Fibroblast of gingiva (primary cell): ENCODE measurements at regions not wholly inside any gene's neighbourhood (a gene's known extent, or its start where the extent isn't known, plus 50 kb on each side); places are given as distances from the start of the nearest gene placed in this dataset.

ENCODE experiments used
- DNase-seq: peaks from one replicate; pipeline ENCODE4 v3.0.0-alpha.2; 2011; ENCODE audit warnings: low read depth

DNA sequence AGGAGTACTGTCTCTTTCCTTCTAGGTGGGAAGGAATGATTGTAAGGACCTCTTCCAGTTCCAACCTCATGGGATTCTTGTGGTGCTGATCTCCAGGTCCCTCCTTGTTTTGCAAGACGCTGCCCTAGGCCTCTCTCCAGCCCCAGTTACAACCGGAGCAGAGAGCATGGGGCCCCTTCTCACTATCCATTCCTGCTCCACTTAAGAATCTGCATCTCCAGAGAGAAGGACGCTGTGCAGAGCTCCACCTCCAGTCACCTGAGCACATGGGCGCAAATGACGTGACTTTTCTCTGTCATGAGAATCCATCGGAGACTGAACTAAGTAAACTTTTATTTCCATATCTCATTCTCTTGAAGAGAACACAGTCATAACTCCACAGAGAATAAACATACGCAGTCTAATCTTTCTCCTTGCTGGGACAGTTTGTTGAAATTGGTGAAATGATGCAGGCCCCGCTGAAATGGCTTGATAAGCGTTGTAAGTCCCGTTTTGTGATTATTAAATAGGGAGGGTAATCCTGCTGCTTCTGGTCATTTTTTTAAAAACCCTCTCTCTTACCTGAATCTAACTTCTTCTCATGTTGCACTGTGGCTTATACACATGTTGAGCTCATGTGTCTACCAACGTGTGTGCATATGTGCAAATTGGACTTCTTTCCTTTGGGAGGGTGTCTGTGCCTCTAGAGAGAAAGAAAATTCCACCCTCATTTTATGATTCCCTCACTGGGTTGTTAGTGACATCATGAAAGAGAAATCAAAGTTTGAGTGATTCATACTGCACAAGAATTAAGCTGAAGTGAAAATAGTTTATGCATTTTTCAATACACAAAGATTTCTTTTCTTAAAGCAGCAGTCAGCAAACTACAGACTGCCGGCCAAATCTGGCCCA is 133.2 kb upstream of the TBX20 start:
- no peak for DNase-seq

- no peak for DNase-seq
These were observed 132.3 kb upstream of the TBX20 start for GRCh38 chr7:35386082-35386815.

DNA sequence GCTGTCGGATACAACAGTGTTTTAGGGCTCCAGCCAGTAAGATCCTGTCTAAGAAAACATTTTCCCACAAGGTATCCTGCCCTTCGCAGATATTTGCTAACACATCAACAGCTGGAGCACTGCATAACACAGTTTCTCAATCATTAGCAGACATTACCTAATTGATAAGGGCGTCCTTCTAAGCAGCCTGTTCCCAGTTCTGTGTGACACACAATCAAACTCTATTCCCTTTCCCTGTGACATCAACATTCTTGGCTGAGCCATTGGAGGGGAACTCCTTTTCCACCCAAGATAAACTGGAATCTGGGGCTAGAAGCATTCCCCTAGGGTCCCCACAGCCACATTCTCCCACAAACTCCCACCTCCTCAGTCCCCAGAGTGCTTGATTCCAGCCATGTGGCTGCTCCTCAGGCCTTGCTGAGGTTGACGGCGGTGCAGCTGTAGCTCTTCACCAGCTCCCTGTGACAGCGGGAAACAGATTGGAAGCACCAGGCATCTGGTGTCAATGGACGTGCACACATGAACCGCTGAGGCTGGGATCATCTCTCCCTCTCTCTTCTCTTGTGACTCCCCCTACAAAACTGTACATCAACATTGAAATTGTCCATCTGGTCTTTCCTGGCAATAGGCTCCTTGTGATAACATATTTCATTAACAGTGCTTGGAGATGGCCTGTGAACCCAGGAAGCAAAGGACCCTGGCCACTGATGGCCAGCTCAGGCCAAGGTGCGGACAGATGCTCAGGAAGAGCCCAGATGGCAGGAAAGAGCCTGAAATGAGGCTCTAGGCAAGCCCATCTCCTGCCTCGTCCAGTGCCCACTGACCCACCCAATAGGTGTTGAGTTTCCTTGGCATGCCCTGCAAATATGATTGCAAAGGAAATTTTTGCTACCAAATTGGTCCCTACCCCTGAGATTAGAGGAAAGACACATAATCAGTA is 131.1 kb upstream of the TBX20 start:
- DNase-seq: no peak

DNA sequence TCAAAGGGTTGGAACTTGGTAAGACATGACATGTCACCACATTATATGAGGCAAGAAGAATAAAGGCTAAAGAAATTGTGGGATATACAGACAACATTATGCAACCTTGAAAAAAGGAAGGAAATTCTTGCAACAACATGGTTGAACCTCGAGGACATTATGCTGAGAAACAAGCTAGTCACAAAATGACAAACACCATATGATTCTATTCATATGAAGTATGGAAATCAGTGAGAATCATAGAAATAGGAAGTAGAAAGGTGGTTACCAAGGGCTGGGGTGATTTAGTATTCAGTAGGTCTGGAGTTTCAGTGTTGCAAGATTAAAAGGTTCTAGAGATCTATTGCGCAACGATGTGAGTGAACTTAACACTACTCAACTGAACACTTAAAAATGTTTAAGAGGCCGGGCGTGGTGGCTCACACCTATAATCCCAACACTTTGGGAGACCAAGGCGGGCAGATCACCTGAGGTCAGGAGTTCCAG is 126.9 kb upstream of the TBX20 start:
- no peak for DNase-seq

GRCh38 chr7:35379481-35379880 is 125.6 kb upstream of the TBX20 start:
- DNase-seq: no peak

GRCh38 chr7:35375516-35375915 is 121.6 kb upstream of the TBX20 start:
- DNase-seq: no peak

GRCh38 chr7:35374858-35375257 is 121.0 kb upstream of the TBX20 start:
- no peak for DNase-seq

DNA sequence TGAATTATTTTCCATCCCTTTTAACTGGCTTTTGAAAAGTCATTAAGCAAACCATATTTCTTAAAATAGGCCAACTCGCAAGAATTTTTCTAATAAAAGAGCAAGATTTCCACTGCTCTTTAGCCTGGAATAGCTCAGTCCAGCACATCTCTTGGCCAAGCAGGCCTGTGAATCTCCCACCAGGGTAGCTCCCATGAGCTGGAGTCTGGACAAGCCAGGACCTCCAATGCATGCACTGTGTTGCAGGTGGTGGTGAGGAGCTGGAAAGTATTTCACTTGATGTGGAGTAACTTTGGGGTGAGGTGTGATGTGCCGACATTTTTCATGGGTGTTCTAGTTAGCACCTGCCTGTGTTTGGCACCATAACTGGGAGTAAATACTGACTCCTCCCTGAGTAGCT is 117.3 kb upstream of the TBX20 start:
- no peak for DNase-seq

- no peak for DNase-seq
These were observed 116.8 kb upstream of the TBX20 start for GRCh38 chr7:35370687-35371086.

DNA sequence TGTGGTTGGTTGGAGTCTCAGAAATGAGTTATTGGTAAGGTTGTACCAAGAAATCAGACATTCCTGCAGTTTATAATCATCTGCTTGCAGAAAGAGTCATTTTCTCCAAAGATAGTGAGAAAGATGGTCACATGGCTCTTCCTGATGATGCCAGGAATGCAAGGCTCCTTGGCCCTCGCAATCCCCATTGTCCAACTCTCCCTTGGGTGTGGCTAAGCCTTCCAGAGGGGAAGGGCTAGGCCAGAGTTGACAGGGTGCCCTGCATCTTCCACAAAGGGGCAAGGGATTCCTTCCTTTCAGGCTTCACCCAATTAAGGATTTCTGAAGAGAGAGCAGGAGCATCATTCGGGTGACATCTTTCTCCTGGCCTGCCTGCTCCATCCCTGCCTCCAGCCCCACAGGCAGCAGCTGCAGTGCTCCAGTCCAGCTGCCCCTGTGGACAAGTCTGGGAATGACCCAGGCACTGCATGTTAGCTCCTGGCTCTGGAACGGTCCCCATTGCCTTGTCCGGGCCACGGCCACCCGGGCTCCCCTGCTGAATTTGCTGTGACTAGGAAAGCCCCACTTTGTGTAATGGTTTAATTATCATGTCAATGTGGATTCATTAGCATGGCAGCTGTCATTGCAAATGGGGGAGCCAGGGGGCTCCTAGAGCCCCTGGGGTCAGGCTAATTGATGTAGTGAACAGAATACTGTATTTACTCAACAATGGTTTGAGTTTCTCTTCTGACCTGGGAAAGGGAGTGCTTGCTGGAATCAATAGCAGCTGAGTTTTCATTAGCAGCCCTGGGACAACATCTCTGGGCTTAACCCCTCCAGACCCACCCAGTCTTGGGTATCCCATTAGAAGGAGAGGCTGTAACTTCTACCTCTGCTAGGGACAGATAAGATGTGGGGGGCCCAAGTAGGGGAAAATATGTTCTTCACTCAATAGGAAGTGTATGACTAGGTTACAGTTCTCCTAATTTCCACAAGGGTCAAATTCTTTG is 112.6 kb upstream of the TBX20 start:
- no peak for DNase-seq

DNA sequence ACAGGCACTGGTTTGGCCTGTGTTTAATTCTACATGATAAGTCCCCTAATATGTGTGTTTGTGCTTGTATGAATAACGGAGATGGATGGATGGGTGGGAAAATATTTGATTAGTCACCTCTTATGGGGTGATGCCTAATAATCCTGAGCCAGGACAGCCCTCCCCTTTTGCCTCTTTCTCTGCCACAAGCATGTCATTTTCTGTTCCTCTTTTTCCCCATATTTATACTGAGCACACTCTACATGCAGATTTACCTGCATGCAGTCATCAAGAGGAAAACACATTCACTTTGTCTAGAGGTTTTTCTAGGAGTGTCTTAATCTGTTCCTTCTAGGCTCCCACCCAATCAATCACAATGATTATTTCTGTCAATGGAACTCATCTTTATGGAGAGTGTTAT is 111.6 kb upstream of the TBX20 start:
- no peak for DNase-seq

GRCh38 chr7:35362341-35362740 is 108.4 kb upstream of the TBX20 start:
- no peak for DNase-seq

DNA sequence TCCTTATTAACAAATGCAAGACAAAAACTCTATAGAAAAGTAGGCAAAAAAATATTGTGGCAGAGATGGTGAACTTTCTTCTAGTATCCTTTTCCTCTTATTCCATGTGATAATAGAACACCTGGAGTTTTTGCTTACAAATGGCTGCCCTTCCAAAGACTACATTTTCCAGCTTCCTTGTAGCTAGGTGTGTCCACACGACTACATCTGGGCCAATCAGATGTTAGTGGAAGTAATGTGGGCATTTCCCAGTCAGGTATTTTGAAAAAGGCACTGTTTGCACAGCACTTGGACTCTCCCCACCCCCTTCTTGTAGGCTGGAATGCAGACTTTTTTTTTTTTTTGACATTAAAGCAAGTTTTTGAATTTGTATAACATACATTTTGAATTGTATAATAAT is 105.5 kb upstream of the TBX20 start:
- DNase-seq: no peak

- no peak for DNase-seq
These were observed 102.6 kb upstream of the TBX20 start for GRCh38 chr7:35356495-35356894.

DNA sequence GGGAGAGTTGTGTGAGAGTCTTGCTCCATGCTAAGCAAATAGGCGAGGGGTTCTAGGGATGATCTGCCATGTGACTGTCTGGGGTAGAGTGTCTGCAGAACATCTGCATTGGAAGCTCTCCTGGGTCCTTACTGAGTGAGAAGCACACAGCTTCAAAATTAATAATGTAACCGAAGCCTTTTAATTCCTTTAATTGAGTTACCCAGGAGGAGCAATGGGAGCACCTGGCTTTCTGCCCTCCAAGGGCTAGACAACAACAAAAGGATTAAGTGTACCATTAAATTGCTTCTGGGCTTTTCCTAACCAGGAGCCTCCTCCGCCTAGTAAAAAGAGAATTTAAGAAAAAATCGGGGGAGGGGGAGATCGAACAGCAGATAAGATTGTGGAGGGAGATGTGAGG is 102.0 kb upstream of the TBX20 start:
- DNase-seq: no peak

DNA sequence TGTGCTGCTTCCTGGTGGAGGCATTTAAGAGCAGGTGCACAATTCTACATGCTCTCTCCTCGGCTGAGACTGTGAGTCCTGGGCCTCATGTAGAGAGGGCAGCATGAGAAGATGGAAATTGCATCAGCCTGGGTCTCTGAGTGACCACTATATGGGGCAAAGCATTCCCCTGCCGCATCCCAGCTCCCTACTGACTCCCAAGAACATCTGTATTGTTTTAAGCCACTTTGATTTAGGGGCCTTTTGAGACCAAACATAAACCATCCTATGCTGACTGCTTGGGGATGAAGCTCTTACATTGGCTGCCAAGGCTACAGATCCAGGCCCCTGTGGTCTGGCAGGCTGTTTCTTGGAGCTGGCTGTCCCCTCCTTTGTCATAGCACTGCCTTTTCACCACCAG is 101.3 kb upstream of the TBX20 start:
- no peak for DNase-seq

DNA sequence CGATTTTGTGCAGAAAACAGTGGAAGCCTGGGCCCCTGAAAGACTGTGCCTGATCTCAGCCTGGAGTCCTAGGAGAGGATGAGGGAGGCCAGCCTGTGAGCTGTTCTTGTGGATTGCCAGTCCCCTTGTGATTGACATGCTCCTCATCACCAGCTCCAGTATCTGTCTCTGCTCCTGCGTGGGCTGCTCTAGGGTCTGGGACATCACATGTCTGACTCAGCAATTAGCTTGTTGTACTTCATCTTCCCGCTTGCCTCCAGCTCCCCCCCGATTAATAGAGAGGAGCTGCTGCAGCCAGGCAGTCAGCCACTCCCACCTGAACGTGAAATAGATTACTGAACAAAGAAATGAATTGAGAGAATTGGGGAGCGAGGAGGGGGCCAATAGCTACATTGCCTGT is 99.6 kb upstream of the TBX20 start:
- no peak for DNase-seq

DNA sequence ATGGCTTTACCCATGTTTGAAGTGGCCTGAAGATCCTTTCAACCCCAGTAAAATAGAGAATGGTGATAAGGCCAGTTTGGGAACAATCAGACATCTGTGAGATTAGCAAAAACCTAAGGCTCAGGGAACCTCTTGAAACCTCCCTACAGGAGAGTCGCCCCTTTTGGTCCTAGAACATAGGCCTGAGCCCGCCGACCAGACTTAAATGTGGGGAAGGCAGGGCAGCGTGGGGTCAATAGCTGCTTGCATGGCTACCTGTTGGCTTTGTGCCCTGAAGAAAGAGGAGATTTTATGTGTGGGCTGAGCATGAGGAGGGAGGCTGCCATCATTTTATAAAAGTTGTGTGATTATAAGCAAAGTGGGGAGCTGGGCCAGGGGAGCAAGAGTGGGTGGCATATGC is 97.6 kb upstream of the TBX20 start:
- DNase-seq: no peak

- DNase-seq: no peak
These were observed 94.9 kb upstream of the TBX20 start for GRCh38 chr7:35348611-35349400.

- no peak for DNase-seq
These were observed 88.9 kb upstream of the TBX20 start for GRCh38 chr7:35342786-35343185.
